Mucosa of stomach (tissue), 1 donor: ENCODE measurements at regions not wholly inside any gene's neighbourhood (a gene's known extent, or its start where the extent isn't known, plus 50 kb on each side); places are given as distances from the start of the nearest gene placed in this dataset.

Experiments used
- H3K27me3 ChIP-seq: one replicate; pipeline ENCODE4 v1.7.0; 2013; ENCODE audit warnings: mild to moderate bottlenecking, low read length; ENCODE audit not compliant: control insufficient read depth, insufficient read depth
- H3K36me3 ChIP-seq: one replicate; pipeline ENCODE4 v1.7.0; 2013; ENCODE audit warnings: low read length; ENCODE audit not compliant: control insufficient read depth, insufficient read depth
- H3K4me1 ChIP-seq: one replicate; pipeline ENCODE4 v1.7.0; 2013; ENCODE audit warnings: mild to moderate bottlenecking, low read length; ENCODE audit not compliant: control insufficient read depth, insufficient read depth
- H3K4me3 ChIP-seq: one replicate; pipeline ENCODE4 v1.7.0; 2013; ENCODE audit warnings: low read length
- H3K9ac ChIP-seq: one replicate; pipeline ENCODE4 v1.7.0; 2013; ENCODE audit warnings: mild to moderate bottlenecking, low read length, moderate library complexity
- H3K9me3 ChIP-seq: one replicate; pipeline ENCODE4 v1.7.0; 2013; ENCODE audit warnings: mild to moderate bottlenecking, low read length, moderate library complexity; ENCODE audit not compliant: control insufficient read depth
- donor health status: Pancreatic carcinoma.

GRCh38 chr1:222278501-222278900, 269.4 kb downstream of the HHIPL2 start:
- H3K9me3 ChIP-seq = no peaks in the 10 kb centered on the region
- H3K9ac ChIP-seq = no peak overlapping the region
- no peaks in the 10 kb centered on the region for H3K4me1 ChIP-seq
- no peaks in the 10 kb centered on the region for H3K36me3 ChIP-seq
- H3K4me3 ChIP-seq = no peak overlapping the region
- H3K27me3 ChIP-seq = no peaks in the 10 kb centered on the region

GRCh38 chr1:222275729-222276465, 272.0 kb downstream of the HHIPL2 start:
- Histone ChIP-seq H3K9ac (no peak overlapping the region), H3K27me3 (no peaks in the 10 kb centered on the region), H3K9me3 (no peaks in the 10 kb centered on the region), H3K4me1 (no peaks in the 10 kb centered on the region), H3K4me3 (no peak overlapping the region), H3K36me3 (no peaks in the 10 kb centered on the region)

- Histone ChIP-seq H3K27me3 (no peaks in the 10 kb centered on the region), H3K9ac (no peak overlapping the region), H3K36me3 (no peaks in the 10 kb centered on the region), H3K4me3 (no peak overlapping the region), H3K9me3 (no peaks in the 10 kb centered on the region), H3K4me1 (no peaks in the 10 kb centered on the region)
Measured at GRCh38 chr1:222275001-222275728, 272.7 kb downstream of the HHIPL2 start.

- no peak overlapping the region for H3K4me3 ChIP-seq
- no peaks in the 10 kb centered on the region for H3K27me3 ChIP-seq
- no peaks in the 10 kb centered on the region for H3K4me1 ChIP-seq
- no peaks in the 10 kb centered on the region for H3K36me3 ChIP-seq
- H3K9ac ChIP-seq = no peak overlapping the region
- H3K9me3 ChIP-seq = no peaks in the 10 kb centered on the region
Measured at GRCh38 chr1:222266223-222267196, 281.4 kb downstream of the HHIPL2 start.

GRCh38 chr1:222263791-222264190, 284.1 kb downstream of the HHIPL2 start:
- H3K4me3 ChIP-seq = no peak overlapping the region
- no peak overlapping the region for H3K9ac ChIP-seq
- no peaks in the 10 kb centered on the region for H3K36me3 ChIP-seq
- no peaks in the 10 kb centered on the region for H3K27me3 ChIP-seq
- H3K4me1 ChIP-seq = no peaks in the 10 kb centered on the region
- H3K9me3 ChIP-seq = no peaks in the 10 kb centered on the region

GRCh38 chr1:222257027-222257426, 290.9 kb downstream of the HHIPL2 start:
- no peaks in the 10 kb centered on the region for H3K9me3 ChIP-seq

GRCh38 chr1:222256058-222256457, 291.8 kb downstream of the HHIPL2 start:
- Histone ChIP-seq H3K4me1 (no peaks in the 10 kb centered on the region), H3K4me3 (no peak overlapping the region), H3K27me3 (no peaks in the 10 kb centered on the region), H3K36me3 (no peaks in the 10 kb centered on the region), H3K9ac (no peak overlapping the region), H3K9me3 (no peaks in the 10 kb centered on the region)

More at GRCh38 chr1:222257027-222257426, 290.9 kb downstream of the HHIPL2 start:
- no peaks in the 10 kb centered on the region for H3K36me3 ChIP-seq
- no peak overlapping the region for H3K9ac ChIP-seq
- no peaks in the 10 kb centered on the region for H3K27me3 ChIP-seq
- H3K4me3 ChIP-seq = no peak overlapping the region
- H3K4me1 ChIP-seq = no peaks in the 10 kb centered on the region

GRCh38 chr1:222252788-222253187, 295.1 kb downstream of the HHIPL2 start:
- Histone ChIP-seq H3K27me3 (no peaks in the 10 kb centered on the region), H3K4me3 (no peak overlapping the region), H3K36me3 (no peaks in the 10 kb centered on the region), H3K9me3 (no peaks in the 10 kb centered on the region), H3K4me1 (no peaks in the 10 kb centered on the region), H3K9ac (no peak overlapping the region)

- no peak overlapping the region for H3K9ac ChIP-seq
Measured at GRCh38 chr1:222251847-222252246, 296.1 kb downstream of the HHIPL2 start.

GRCh38 chr1:222250376-222250775, 297.5 kb downstream of the HHIPL2 start:
- no peaks in the 10 kb centered on the region for H3K4me1 ChIP-seq

More at GRCh38 chr1:222251847-222252246, 296.1 kb downstream of the HHIPL2 start:
- H3K4me3 ChIP-seq = no peak overlapping the region
- no peaks in the 10 kb centered on the region for H3K4me1 ChIP-seq
- no peaks in the 10 kb centered on the region for H3K36me3 ChIP-seq
- no peaks in the 10 kb centered on the region for H3K27me3 ChIP-seq
- H3K9me3 ChIP-seq = no peaks in the 10 kb centered on the region

GRCh38 chr1:222247811-222248310, 300.0 kb downstream of the HHIPL2 start:
- Histone ChIP-seq H3K9me3 (no peaks in the 10 kb centered on the region), H3K4me1 (no peaks in the 10 kb centered on the region), H3K27me3 (no peaks in the 10 kb centered on the region)

More at GRCh38 chr1:222250376-222250775, 297.5 kb downstream of the HHIPL2 start:
- Histone ChIP-seq H3K9ac (no peak overlapping the region), H3K27me3 (no peaks in the 10 kb centered on the region), H3K36me3 (no peaks in the 10 kb centered on the region), H3K9me3 (no peaks in the 10 kb centered on the region), H3K4me3 (no peak overlapping the region)

More at GRCh38 chr1:222247811-222248310, 300.0 kb downstream of the HHIPL2 start:
- no peaks in the 10 kb centered on the region for H3K36me3 ChIP-seq
- H3K4me3 ChIP-seq = no peak overlapping the region
- no peak overlapping the region for H3K9ac ChIP-seq
